ENCODE measurements at regions not wholly inside any gene's neighbourhood (a gene's known extent, or its start where the extent isn't known, plus 50 kb on each side); places are given as distances from the start of the nearest gene placed in this dataset.

DNA sequence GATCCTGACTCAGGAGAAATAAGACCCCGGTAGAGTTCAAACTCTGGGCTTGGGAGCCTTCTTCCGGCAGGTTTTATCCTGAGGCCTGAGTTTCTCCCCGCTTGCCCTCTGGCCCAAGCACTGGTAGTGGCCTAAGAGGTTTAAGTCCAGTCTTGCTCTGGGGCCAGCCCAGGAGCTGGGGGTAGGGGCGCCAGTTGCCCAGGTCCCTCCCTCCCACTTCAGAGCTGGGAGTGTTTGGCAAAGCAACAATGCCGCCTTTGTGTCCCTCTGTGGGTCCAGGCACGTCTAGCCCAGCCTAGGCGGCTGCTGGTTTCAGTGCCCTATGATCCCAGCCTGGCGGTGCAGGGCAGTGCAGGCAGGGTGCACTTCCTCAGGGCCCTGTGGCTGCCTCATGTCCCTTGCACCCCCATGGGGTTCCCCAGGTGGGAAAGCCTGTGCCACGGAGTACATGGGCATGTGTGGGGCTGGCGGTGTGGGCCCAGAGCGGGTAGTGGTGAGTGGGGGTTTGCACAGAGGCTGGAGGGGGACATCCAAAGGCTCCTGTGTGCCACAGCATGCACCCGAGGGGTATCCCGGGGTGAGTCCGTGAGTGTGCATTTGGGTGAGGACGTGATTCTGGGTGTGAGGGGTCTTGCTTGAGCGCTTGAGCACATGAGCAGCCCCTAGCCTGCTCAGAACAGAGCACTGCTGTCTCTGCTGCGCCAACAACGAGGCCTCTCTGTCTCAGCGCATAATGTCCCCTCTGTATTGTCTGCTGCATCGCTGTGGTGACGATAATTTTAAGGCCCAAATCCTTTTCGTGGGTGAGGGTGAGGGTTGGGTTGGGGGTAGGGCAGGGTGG, 61.7 kb upstream of the PSD2 start:
- DNase-seq (ENCODE audit: low read depth) = no peak
- H3K4me3 ChIP-seq (ENCODE audit: low read depth, low read length) = no peak overlapping the region

DNA sequence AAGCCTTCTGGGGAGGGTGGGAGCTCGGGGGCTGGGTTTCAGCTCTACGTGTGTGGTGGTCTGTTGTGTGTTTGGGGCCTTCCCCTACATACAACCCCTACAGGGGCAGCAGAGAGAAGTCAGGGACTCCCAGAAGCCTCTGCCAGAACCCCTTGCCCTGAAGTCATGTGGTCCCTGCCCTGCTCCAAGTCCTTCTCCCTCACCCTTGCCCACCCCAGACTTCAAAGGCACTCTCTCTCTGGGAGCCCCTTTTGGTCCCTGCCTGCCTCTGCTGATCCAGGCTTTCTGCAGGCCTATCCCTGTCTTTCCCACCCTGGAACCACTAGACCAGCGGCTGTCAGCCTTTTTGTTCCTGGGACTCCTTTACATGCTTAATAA, 61.1 kb upstream of the PSD2 start:
- no peak overlapping the region for H3K4me3 ChIP-seq (ENCODE audit: low read depth, low read length)
- no peak for DNase-seq (ENCODE audit: low read depth)

- no peak overlapping the region for H3K4me3 ChIP-seq (ENCODE audit: low read depth, low read length)
- no peak for DNase-seq (ENCODE audit: low read depth)
Observed at GRCh38 chr5:139738193-139739149, 57.1 kb upstream of the PSD2 start.

DNA sequence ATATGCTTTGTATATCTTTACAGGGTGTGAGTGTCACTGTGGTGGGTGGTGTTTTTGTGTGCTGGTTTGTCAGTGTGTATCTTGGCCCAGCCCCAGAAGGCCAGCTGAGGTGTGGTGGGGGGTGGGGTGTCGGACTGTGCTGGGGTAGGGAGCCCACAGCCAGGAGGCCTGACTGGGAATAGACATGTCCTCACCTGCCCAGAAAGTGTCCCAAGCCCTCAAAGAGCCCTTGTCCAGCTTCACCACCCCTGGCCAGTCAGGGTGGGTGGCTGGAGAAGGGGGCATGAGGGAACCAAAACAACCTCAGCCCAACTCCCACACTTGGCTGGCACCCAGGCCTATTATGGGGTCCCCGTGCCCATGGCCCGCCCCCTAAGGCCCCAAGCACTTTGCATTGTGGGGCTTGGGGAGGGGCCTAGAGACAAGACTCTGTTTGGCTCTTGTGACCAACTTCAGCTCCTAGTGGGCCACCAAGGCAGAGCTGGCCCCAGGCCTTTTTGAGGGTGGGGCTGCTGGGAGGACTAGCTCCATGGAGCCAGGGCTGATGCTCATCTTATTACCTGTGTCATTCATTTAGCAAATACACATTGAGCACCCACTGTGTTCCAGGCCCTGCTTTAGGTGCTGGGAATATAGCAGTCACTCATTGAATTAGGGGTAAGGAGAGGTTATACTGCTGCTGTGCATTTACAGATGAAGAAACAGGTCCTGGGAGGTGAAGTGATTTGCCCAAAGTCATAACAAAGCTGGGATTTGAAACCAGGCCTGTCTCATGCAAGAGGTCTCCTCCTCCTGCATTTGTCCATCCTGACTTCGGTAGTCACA, 56.2 kb upstream of the PSD2 start:
- no peak overlapping the region for H3K4me3 ChIP-seq (ENCODE audit: low read depth, low read length)
- DNase-seq (ENCODE audit: low read depth) = no peak

DNA sequence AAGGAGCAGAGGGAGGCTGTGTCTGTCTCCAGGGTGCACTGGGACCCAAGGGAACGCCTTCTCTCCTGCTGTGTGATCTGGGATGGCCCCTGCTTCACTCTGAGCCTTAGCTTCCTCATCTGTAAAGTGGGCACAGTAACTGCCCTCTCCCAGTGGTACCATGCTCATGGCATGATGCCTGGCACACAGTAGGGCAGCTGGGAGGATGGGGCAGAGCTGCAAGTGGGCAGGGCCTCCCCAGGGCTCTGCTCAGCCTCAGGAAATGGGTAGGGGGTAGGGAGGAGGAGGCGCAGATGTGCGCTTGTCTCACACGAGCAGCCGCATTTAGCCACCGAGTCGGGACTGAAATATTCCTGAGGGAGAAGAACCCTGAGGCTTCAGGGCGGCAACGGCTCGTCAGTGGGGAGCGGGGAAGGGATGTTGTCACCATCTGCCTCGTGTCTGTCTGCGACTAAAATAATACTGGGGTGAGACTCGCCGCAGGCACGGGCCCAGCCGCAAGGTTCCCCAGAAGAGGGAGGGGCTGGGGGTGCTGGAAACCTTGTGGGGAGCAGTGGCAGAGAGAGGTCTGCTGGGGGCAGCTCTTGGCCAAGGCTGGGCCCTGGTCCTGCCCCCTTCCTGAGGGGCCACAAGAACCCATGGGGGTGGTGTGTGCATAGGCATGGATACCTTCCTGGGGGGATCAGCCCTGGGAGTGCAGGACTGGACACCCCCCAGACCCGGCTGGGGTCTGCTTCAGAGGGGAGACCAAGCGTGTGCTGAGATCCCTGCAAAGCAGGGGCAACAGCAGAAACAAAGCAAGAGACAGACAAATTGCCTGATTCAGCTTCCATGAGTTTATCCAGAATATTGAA, 55.2 kb upstream of the PSD2 start:
- H3K4me3 ChIP-seq (ENCODE audit: low read depth, low read length) = no peak overlapping the region
- DNase-seq (ENCODE audit: low read depth) = no peak

GRCh38 chr5:139740992-139741672, 54.5 kb upstream of the PSD2 start:
- H3K4me3 ChIP-seq (ENCODE audit: low read depth, low read length) = no peak overlapping the region
- no peak for DNase-seq (ENCODE audit: low read depth)

GRCh38 chr5:139741823-139742172, 53.8 kb upstream of the PSD2 start:
- DNase-seq (ENCODE audit: low read depth) = no peak
- H3K4me3 ChIP-seq (ENCODE audit: low read depth, low read length) = no peak overlapping the region

GRCh38 chr5:139742173-139742903, 53.3 kb upstream of the PSD2 start:
- H3K4me3 ChIP-seq (ENCODE audit: low read depth, low read length) = no peak overlapping the region
- DNase-seq (ENCODE audit: low read depth) = no peak

DNA sequence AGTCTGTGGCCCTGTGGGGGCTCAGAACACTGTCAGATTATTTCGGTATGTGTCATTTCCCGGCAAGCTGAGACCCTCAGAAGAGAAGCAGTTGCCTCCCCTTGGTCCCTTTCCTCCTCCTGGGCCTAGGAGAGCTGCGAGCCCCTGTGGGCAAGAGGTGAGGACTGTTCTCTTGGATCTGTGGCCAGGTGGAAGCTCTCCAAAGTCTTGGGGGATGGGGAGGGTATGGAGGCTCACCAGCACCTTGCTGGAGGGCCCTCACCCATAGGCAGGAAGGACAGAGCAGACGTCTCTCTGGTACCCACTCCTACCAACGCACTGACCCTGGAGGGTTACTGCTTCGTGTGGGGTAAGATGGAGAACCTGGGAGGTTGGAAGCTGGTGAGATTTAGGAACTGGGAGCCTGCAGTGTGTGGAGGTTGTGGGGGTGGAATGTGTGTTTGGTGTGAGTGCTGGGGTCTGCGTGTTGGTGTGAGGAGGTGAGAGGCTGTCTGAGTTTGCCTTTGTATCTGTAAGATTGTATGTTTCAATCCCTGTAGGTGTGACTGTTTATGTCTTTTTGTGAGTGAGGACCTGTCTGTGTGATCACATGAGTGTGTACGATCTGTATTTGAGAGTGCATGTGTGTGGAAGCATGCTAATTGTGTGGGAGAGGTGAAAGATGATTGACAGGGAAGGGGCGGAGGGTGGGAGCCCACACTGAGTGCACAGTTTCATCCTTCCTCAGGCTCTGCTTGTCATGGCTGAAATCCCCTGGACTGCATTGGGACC, 52.4 kb upstream of the PSD2 start:
- no peak for DNase-seq (ENCODE audit: low read depth)
- H3K4me3 ChIP-seq (ENCODE audit: low read depth, low read length) = no peak overlapping the region

DNA sequence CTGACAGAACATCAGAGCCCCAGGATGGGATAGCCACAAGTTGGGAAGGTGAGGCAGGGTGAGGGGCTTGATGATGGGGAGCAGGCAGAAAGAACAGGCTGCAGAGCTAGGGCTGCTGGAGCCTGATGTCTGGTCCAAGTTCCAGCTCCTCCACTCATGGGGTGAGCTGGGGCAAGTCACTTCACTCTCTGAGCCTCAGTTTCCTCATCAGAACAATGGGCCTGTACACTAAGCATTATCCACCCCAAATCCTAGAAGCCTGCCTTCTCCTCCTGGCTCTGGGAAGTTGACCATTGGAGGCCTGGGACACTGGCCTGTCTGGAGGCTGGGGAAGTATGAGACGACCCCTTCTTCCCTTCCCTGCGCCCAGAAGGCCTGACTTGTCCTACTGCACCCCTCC, 51.8 kb upstream of the PSD2 start:
- no peak overlapping the region for H3K4me3 ChIP-seq (ENCODE audit: low read depth, low read length)
- DNase-seq (ENCODE audit: low read depth) = no peak

GRCh38 chr5:139744471-139745131, 51.0 kb upstream of the PSD2 start:
- H3K4me3 ChIP-seq (ENCODE audit: low read depth, low read length) = no peak overlapping the region
- DNase-seq (ENCODE audit: low read depth) = peak; percentile 60

GRCh38 chr5:139745132-139745799, 50.3 kb upstream of the PSD2 start:
- peak; percentile 93 for DNase-seq (ENCODE audit: low read depth)

DNA sequence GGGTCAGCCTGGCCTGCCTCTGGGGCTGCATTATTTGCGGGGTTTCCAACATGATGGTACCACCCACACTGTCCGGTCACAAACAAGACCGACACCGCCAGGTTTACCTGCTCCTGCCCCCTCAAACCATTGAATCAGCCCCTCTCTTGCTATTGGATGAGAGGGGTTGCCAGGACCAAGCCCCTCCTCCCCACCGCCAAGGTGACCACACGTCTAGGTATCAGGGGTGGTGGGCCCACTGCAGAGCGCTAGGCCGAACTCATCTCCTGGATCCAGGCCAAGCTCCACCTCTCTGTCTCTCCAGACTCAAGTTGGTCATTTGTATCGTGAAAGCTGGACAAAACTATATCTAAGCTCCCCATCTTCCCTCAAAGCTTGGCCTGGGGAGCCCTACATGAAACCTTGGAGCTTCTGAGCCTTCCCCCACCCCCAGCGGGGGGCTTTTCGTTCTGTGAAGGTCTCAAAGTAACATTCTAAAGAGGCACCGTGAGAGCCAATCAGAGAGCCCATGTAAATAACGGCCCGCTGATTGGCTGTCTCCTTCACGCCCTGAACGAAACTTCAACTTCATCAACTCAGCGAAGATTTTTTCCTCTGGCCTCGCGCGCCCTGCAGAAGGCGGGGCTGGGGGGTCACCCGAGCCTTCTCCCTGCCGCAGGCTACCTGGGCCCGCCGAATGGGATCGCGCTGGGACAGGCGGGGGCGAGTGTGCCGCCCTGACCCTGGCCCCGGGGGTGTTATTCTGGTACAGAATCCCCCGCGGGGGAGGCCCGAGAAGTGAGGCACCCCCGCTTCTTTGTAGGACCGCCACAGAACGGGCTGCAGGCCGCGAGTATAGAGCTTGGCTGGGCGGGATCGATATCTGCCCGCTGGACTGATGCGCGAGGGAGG, 49.6 kb upstream of the PSD2 start:
- peak; percentile 72 for DNase-seq (ENCODE audit: low read depth)
- peak overlapping the region; percentile 16 for H3K4me3 ChIP-seq (ENCODE audit: low read depth, low read length)

More at GRCh38 chr5:139745132-139745799, 50.3 kb upstream of the PSD2 start:
- H3K4me3 ChIP-seq (ENCODE audit: low read depth, low read length) = no peak overlapping the region
